A673 (cell line): ENCODE measurements at regions not wholly inside any gene's neighbourhood (a gene's known extent, or its start where the extent isn't known, plus 50 kb on each side); places are given as distances from the start of the nearest gene placed in this dataset.
"Not testable (repeated sequence)": the region's sequence is repeated elsewhere in the genome, so short reads cannot be mapped to it uniquely, and the experiment has no call there.

Experiments
- BruUV-seq: library from RNA; stranded (reverse); fragments of 400-500 nt; replicated peaks from 2 replicates; lab custom pipeline; 2021; lab: Mats Ljungman, UMichigan
- CTCF ChIA-PET: fragments of 300-600 bp; sonication (Branson Sonifier 250); formaldehyde crosslinking; loops from one replicate; lab custom pipeline; 2022; ENCODE audit warnings: antibody characterized with exemption; lab: Charles Lee
- POLR2A ChIA-PET: fragments of 300-600 bp; sonication (Branson Sonifier 250); formaldehyde crosslinking; loops from one replicate; lab custom pipeline; 2022; ENCODE audit warnings: antibody characterized with exemption; ENCODE audit not compliant: low non-redundant PET; lab: Charles Lee
- DNase-seq: peaks from one replicate; pipeline ENCODE4 v3.0.0-alpha.2; 2015; ENCODE audit warnings: low spot score
- H3K27ac ChIP-seq: fragments of 200-600 bp; sonication (generic); 2 replicates; pipeline ENCODE4 v1.5.1; 2016; ENCODE audit warnings: mixed run types, low read depth, mild to moderate bottlenecking, mixed read lengths, antibody characterized with exemption, low read length; ENCODE audit not compliant: poor library complexity, severe bottlenecking
- H3K27me3 ChIP-seq: fragments of 200-600 bp; sonication (generic); replicated peaks from 2 replicates; pipeline ENCODE4 v1.6.1; 2017; ENCODE audit warnings: mixed run types, low read depth, mild to moderate bottlenecking, mixed read lengths, antibody characterized with exemption, low read length; ENCODE audit not compliant: insufficient read depth, poor library complexity
- H3K36me3 ChIP-seq: fragments of 200-600 bp; sonication (generic); 2 replicates; pipeline ENCODE4 v1.6.1; 2016; ENCODE audit warnings: mixed run types, mild to moderate bottlenecking, mixed read lengths, antibody characterized with exemption, low read length; ENCODE audit not compliant: insufficient read depth, poor library complexity, severe bottlenecking
- H3K4me1 ChIP-seq: fragments of 200-600 bp; sonication (generic); 2 replicates; pipeline ENCODE4 v1.6.1; 2017; ENCODE audit warnings: mixed run types, mild to moderate bottlenecking, mixed read lengths, antibody characterized with exemption, low read length; ENCODE audit not compliant: insufficient read depth, poor library complexity, severe bottlenecking
- H3K4me3 ChIP-seq: fragments of 200-600 bp; sonication (generic); 2 replicates; pipeline ENCODE4 v1.5.1; 2016; ENCODE audit warnings: low read depth, mixed run types, mild to moderate bottlenecking, mixed read lengths, low read length; ENCODE audit not compliant: poor library complexity, severe bottlenecking
- H3K9me3 ChIP-seq: fragments of 200-600 bp; sonication (generic); 2 replicates; pipeline ENCODE4 v1.6.1; 2016; ENCODE audit warnings: mixed run types, low read depth, mild to moderate bottlenecking, mixed read lengths, antibody characterized with exemption, low read length; ENCODE audit not compliant: poor library complexity, severe bottlenecking
- intact Hi-C: fragments of 100-400 bp; cut with micrococcal nuclease; formaldehyde crosslinking; loops from one replicate; pipeline ENCODE4 v1.10.0; 2022; ENCODE audit not compliant: unreplicated experiment

GRCh38 chr15:84421513-84422181 lies 179.2 kb upstream of the ZSCAN2 start:
- H3K27me3 ChIP-seq, DNase-seq, intact Hi-C loops, H3K9me3 ChIP-seq, CTCF ChIA-PET, H3K4me1 ChIP-seq, POLR2A ChIA-PET, H3K27ac ChIP-seq, H3K36me3 ChIP-seq, BruUV-seq: not testable (repeated sequence)
- H3K4me3 ChIP-seq, result peak overlapping the region; percentile 27

GRCh38 chr15:84425327-84425726 lies 175.5 kb upstream of the ZSCAN2 start:
- H3K27me3 ChIP-seq, POLR2A ChIA-PET, BruUV-seq, H3K4me3 ChIP-seq, DNase-seq, CTCF ChIA-PET, H3K27ac ChIP-seq, H3K4me1 ChIP-seq, intact Hi-C loops, H3K9me3 ChIP-seq, H3K36me3 ChIP-seq: not testable (repeated sequence)

- POLR2A ChIA-PET, intact Hi-C loops, H3K4me1 ChIP-seq, BruUV-seq, DNase-seq, H3K27me3 ChIP-seq, H3K4me3 ChIP-seq, H3K36me3 ChIP-seq, H3K27ac ChIP-seq, H3K9me3 ChIP-seq, CTCF ChIA-PET: not testable (repeated sequence)
These were observed 127.4 kb upstream of the ZSCAN2 start for GRCh38 chr15:84473305-84473877.

- H3K36me3 ChIP-seq, H3K4me1 ChIP-seq, CTCF ChIA-PET, BruUV-seq, H3K27ac ChIP-seq, H3K27me3 ChIP-seq, H3K4me3 ChIP-seq, H3K9me3 ChIP-seq, DNase-seq, intact Hi-C loops, POLR2A ChIA-PET: not testable (repeated sequence)
These were observed 124.3 kb upstream of the ZSCAN2 start for GRCh38 chr15:84476364-84477033.

- H3K4me3 ChIP-seq, POLR2A ChIA-PET, H3K4me1 ChIP-seq, H3K36me3 ChIP-seq, H3K27me3 ChIP-seq, DNase-seq, H3K9me3 ChIP-seq, CTCF ChIA-PET, BruUV-seq, H3K27ac ChIP-seq, intact Hi-C loops: not testable (repeated sequence)
These were observed 123.3 kb upstream of the ZSCAN2 start for GRCh38 chr15:84477550-84477949.

- CTCF ChIA-PET, BruUV-seq, intact Hi-C loops: not testable (repeated sequence)
These were observed 120.6 kb upstream of the ZSCAN2 start for GRCh38 chr15:84480174-84480681.

GRCh38 chr15:84483859-84484258 lies 117.0 kb upstream of the ZSCAN2 start:
- DNase-seq, CTCF ChIA-PET, H3K4me3 ChIP-seq, intact Hi-C loops, POLR2A ChIA-PET, H3K27me3 ChIP-seq, H3K9me3 ChIP-seq, H3K4me1 ChIP-seq, BruUV-seq, H3K27ac ChIP-seq, H3K36me3 ChIP-seq: not testable (repeated sequence)

More at GRCh38 chr15:84480174-84480681, 120.6 kb upstream of the ZSCAN2 start:
- H3K27ac ChIP-seq, H3K9me3 ChIP-seq, DNase-seq, H3K27me3 ChIP-seq, H3K36me3 ChIP-seq, H3K4me1 ChIP-seq, POLR2A ChIA-PET, H3K4me3 ChIP-seq: not testable (repeated sequence)
